OCI-LY1 (cell line): ENCODE measurements at regions not wholly inside any gene's neighbourhood (a gene's known extent, or its start where the extent isn't known, plus 50 kb on each side); places are given as distances from the start of the nearest gene placed in this dataset.

ENCODE experiments used
- H2AFZ ChIP-seq: fragments of 200-600 bp; sonication (generic), shearing (Covaris generic); 2 replicates; pipeline ENCODE4 v1.6.0; 2014; ENCODE audit warnings: antibody characterized with exemption, mild to moderate bottlenecking, low read length
- H3F3A ChIP-seq: fragments of 200-600 bp; sonication (generic), shearing (Covaris generic); 2 replicates; pipeline ENCODE4 v1.6.0; 2014; ENCODE audit warnings: mild to moderate bottlenecking, antibody characterized with exemption, low read length, moderate library complexity; ENCODE audit not compliant: insufficient read depth
- H3K27ac ChIP-seq: fragments of 200-600 bp; sonication (generic); 2 replicates; pipeline ENCODE4 v1.5.1; 2014; ENCODE audit warnings: low read length, mixed run types, mild to moderate bottlenecking, low read depth; ENCODE audit not compliant: poor library complexity, severe bottlenecking
- H3K27me3 ChIP-seq: fragments of 200-600 bp; sonication (generic); 2 replicates; pipeline ENCODE4 v1.6.0; 2014; ENCODE audit warnings: antibody characterized with exemption, mild to moderate bottlenecking, low read length, moderate library complexity; ENCODE audit not compliant: insufficient read depth
- H3K36me3 ChIP-seq: fragments of 200-600 bp; sonication (generic); 2 replicates; pipeline ENCODE4 v1.6.1; 2014; ENCODE audit warnings: mild to moderate bottlenecking, antibody characterized with exemption, low read length, moderate library complexity, mixed read lengths; ENCODE audit not compliant: insufficient read depth
- H3K4me1 ChIP-seq: fragments of 200-600 bp; sonication (generic); 2 replicates; pipeline ENCODE4 v1.5.1; 2014; ENCODE audit warnings: mild to moderate bottlenecking, low read length, moderate library complexity; ENCODE audit not compliant: insufficient read depth, severe bottlenecking
- H3K4me2 ChIP-seq: fragments of 200-600 bp; sonication (generic), shearing (Covaris generic); 2 replicates; pipeline ENCODE4 v1.6.1; 2014; ENCODE audit warnings: low read length
- H3K4me3 ChIP-seq: fragments of 200-600 bp; sonication (generic); 2 replicates; pipeline ENCODE4 v1.5.1; 2014; ENCODE audit warnings: low read length, low read depth, mild to moderate bottlenecking, mixed read lengths; ENCODE audit not compliant: poor library complexity, severe bottlenecking
- H3K79me2 ChIP-seq: fragments of 200-600 bp; shearing (Covaris generic); 2 replicates; pipeline ENCODE4 v1.6.1; 2016; ENCODE audit warnings: mixed run types, low read length, mixed read lengths; ENCODE audit not compliant: insufficient read depth
- H3K9ac ChIP-seq: fragments of 200-600 bp; sonication (generic), shearing (Covaris generic); 2 replicates; pipeline ENCODE4 v1.6.1; 2014; ENCODE audit warnings: mild to moderate bottlenecking, low read length, mixed read lengths
- H3K9me2 ChIP-seq: fragments of 200-600 bp; sonication (generic), shearing (Covaris generic); 2 replicates; pipeline ENCODE4 v1.6.1; 2014; ENCODE audit warnings: low read depth, mild to moderate bottlenecking, low read length, mixed read lengths
- H3K9me3 ChIP-seq: fragments of 200-600 bp; shearing (Covaris generic); 2 replicates; pipeline ENCODE4 v1.6.1; 2014; ENCODE audit warnings: low read length, mixed read lengths
- H4K20me1 ChIP-seq: fragments of 200-600 bp; sonication (generic), shearing (Covaris generic); 2 replicates; pipeline ENCODE4 v1.6.0; 2016; ENCODE audit warnings: mild to moderate bottlenecking, low read length; ENCODE audit not compliant: insufficient read depth
- EZH2 ChIP-seq: fragments of 200-600 bp; sonication (generic), shearing (Covaris generic); IDR thresholded peaks from 2 replicates; pipeline ENCODE4 v1.8.0; 2017; ENCODE audit warnings: borderline replicate concordance, mixed run types, mild to moderate bottlenecking, antibody characterized with exemption, low read length, moderate library complexity, mixed read lengths
- TF ChIP-seq, protein P1 (sequence below): fragments of 200-600 bp; sonication (generic), shearing (Covaris generic); IDR thresholded peaks from 2 replicates; pipeline ENCODE4 v1.5.1; 2017; ENCODE audit warnings: mild to moderate bottlenecking, antibody characterized with exemption, low read length, moderate library complexity, mixed read lengths

DNA sequence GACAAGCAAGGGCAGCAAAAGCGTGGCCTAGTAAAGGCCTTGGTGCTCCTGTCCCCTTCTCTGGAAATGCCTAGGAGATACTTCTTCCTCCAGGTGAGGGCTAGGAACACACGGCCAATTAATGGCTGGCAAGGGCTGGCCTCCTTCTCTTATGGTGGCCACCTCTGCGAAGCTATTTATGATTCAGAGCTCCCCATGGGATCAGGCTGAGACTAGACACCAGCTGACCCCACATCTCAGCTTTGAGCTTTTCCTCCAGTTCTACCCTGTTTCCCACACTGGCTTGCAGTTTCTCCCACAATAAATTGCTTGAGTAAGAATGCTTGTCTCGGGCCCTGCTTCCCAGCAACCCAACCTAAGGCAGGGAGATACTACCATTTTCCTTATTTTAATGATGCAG, 53.7 kb downstream of the CAMK2N1 start:
- no peaks in the 10 kb centered on the region for H3K36me3 ChIP-seq
- no peaks in the 10 kb centered on the region for H3K79me2 ChIP-seq
- no peak overlapping the region for H3K27ac ChIP-seq
- no peaks in the 10 kb centered on the region for H3K9me2 ChIP-seq
- no peak overlapping the region for H3K9ac ChIP-seq
- no peak overlapping the region for H2AFZ ChIP-seq
- no peaks in the 10 kb centered on the region for H3K9me3 ChIP-seq
- no peak for TF ChIP-seq EZH2
- TF ChIP-seq, protein P1, sequence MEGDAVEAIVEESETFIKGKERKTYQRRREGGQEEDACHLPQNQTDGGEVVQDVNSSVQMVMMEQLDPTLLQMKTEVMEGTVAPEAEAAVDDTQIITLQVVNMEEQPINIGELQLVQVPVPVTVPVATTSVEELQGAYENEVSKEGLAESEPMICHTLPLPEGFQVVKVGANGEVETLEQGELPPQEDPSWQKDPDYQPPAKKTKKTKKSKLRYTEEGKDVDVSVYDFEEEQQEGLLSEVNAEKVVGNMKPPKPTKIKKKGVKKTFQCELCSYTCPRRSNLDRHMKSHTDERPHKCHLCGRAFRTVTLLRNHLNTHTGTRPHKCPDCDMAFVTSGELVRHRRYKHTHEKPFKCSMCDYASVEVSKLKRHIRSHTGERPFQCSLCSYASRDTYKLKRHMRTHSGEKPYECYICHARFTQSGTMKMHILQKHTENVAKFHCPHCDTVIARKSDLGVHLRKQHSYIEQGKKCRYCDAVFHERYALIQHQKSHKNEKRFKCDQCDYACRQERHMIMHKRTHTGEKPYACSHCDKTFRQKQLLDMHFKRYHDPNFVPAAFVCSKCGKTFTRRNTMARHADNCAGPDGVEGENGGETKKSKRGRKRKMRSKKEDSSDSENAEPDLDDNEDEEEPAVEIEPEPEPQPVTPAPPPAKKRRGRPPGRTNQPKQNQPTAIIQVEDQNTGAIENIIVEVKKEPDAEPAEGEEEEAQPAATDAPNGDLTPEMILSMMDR: no peak
- H3F3A ChIP-seq: no peaks in the 10 kb centered on the region
- H3K4me1 ChIP-seq: no peaks in the 10 kb centered on the region
- no peaks in the 10 kb centered on the region for H4K20me1 ChIP-seq
- H3K4me2 ChIP-seq: no peak overlapping the region
- H3K4me3 ChIP-seq: no peak overlapping the region
- H3K27me3 ChIP-seq: no peaks in the 10 kb centered on the region

DNA sequence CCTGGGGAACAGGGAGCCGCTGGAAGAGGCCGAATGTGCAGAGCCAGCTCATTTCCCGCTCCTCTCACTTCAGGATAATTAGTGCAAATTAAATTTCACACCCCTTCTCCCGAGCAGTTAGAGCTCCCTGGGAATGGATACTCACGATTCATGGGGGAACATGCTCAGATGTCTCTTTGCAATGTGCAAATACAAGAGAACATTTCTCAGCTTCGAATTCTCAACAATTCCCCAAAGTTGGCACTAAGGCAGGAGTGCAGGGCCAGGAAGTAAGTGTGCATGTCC, 54.9 kb downstream of the CAMK2N1 start:
- H3K36me3 ChIP-seq: no peaks in the 10 kb centered on the region
- H3K9me3 ChIP-seq: no peaks in the 10 kb centered on the region
- no peaks in the 10 kb centered on the region for H3K79me2 ChIP-seq
- no peaks in the 10 kb centered on the region for H3K4me1 ChIP-seq
- no peak overlapping the region for H3K4me3 ChIP-seq
- no peaks in the 10 kb centered on the region; the same call in 1 of the 2 replicates for H3K27me3 ChIP-seq
- H3F3A ChIP-seq: no peaks in the 10 kb centered on the region
- H2AFZ ChIP-seq: no peak overlapping the region
- no peak overlapping the region for H3K9ac ChIP-seq
- no peaks in the 10 kb centered on the region for H3K9me2 ChIP-seq
- H4K20me1 ChIP-seq: no peaks in the 10 kb centered on the region
- no peak overlapping the region for H3K27ac ChIP-seq
- no peak overlapping the region for H3K4me2 ChIP-seq
- TF ChIP-seq, protein P1: no peak
- no peak for TF ChIP-seq EZH2

DNA sequence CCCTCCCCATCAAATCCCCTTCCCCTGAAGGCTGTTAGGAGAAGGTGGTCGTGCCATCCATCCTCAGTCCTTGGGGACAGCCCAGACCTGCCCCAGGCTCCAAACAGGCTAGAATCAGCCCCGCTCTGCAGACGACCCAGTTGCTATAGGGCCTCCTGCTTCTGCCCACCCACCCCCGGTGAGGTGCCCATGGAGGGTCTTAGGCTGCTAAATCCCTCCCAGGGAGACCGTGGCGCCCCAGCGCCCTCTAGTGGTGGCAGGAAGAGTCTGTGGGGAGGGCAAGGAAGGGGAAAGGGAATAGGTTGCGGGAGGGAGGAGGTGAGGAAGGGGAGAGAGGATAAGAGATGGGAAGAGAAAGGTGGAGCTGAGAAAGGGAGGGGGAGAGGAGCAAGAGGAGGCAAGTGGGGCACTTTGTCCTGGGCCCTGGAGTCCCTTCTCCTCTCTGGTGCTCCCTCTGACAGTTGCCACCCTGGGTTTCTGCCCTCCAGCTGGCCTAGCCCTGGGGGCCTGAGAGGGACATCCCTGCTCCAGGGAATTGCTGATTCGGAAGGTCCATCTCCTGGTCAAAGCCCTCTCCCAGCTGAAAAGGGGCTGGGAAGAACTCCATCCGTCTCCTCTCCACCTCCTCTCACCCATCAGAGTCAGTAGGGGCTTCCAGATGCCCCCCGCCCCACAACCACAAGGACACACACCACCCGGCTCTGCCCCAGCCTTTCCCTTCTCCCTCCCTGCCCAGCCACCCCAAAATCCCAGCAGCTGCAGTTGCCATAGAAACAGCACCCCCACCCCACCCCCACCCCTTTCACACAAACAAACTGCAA, 55.4 kb downstream of the CAMK2N1 start:
- Histone ChIP-seq H3K9me2 (no peaks in the 10 kb centered on the region), H3K27me3 (peaks cover 3% of the 10 kb centered on the region; the same call in 1 of the 2 replicates), H3K27ac (no peak overlapping the region), H3K4me1 (no peaks in the 10 kb centered on the region), H3K4me2 (no peak overlapping the region), H3F3A (no peaks in the 10 kb centered on the region), H3K9me3 (0 out of 2 replicates have a peak, but pooled peaks cover under 1% of the 10 kb centered on the region), H3K9ac (no peak overlapping the region), H3K79me2 (no peaks in the 10 kb centered on the region), H2AFZ (no peak overlapping the region), H3K36me3 (no peaks in the 10 kb centered on the region; the same call in 1 of the 2 replicates), H4K20me1 (no peaks in the 10 kb centered on the region), H3K4me3 (no peak overlapping the region)
- TF ChIP-seq, protein P1: peak; percentile 92
- no peak for TF ChIP-seq EZH2
